ENCODE measurements at regions not wholly inside any gene's neighbourhood (a gene's known extent, or its start where the extent isn't known, plus 50 kb on each side); places are given as distances from the start of the nearest gene placed in this dataset.
"Not testable (repeated sequence)": the region's sequence is repeated elsewhere in the genome, so short reads cannot be mapped to it uniquely, and the experiment has no call there.

DNA sequence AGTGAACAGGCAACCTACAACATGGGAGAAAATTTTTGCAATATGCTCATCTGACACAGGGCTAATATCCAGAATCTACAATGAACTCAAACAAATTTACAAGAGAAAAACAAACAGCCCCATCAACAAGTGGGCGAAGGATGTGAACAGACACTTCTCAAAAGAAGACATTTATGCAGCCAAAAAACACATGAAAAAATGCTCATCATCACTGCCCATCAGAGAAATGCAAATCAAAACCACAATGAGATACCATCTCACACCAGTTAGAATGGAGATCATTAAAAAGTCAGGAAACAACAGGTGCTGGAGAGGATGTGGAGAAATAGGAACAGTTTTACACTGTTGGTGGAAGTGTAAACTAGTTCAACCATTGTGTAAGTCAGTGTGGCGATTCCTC, 76.7 kb upstream of the NMU start:
- TF ChIP-seq, protein P1, sequence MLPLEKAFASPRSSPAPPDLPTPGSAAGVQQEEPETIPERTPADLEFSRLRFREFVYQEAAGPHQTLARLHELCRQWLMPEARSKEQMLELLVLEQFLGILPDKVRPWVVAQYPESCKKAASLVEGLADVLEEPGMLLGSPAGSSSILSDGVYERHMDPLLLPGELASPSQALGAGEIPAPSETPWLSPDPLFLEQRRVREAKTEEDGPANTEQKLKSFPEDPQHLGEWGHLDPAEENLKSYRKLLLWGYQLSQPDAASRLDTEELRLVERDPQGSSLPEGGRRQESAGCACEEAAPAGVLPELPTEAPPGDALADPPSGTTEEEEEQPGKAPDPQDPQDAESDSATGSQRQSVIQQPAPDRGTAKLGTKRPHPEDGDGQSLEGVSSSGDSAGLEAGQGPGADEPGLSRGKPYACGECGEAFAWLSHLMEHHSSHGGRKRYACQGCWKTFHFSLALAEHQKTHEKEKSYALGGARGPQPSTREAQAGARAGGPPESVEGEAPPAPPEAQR (CRISPR knock-in tag; IDR thresholded peaks at IDR 0.05) = not testable (repeated sequence)
- TF ChIP-seq, protein P2, sequence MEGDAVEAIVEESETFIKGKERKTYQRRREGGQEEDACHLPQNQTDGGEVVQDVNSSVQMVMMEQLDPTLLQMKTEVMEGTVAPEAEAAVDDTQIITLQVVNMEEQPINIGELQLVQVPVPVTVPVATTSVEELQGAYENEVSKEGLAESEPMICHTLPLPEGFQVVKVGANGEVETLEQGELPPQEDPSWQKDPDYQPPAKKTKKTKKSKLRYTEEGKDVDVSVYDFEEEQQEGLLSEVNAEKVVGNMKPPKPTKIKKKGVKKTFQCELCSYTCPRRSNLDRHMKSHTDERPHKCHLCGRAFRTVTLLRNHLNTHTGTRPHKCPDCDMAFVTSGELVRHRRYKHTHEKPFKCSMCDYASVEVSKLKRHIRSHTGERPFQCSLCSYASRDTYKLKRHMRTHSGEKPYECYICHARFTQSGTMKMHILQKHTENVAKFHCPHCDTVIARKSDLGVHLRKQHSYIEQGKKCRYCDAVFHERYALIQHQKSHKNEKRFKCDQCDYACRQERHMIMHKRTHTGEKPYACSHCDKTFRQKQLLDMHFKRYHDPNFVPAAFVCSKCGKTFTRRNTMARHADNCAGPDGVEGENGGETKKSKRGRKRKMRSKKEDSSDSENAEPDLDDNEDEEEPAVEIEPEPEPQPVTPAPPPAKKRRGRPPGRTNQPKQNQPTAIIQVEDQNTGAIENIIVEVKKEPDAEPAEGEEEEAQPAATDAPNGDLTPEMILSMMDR (IDR thresholded peaks at IDR 0.05) = not testable (repeated sequence)
- TF ChIP-seq, protein P3, sequence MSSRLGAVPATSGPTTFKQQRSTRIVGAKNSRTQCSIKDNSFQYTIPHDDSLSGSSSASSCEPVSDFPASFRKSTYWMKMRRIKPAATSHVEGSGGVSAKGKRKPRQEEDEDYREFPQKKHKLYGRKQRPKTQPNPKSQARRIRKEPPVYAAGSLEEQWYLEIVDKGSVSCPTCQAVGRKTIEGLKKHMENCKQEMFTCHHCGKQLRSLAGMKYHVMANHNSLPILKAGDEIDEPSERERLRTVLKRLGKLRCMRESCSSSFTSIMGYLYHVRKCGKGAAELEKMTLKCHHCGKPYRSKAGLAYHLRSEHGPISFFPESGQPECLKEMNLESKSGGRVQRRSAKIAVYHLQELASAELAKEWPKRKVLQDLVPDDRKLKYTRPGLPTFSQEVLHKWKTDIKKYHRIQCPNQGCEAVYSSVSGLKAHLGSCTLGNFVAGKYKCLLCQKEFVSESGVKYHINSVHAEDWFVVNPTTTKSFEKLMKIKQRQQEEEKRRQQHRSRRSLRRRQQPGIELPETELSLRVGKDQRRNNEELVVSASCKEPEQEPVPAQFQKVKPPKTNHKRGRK (CRISPR knock-in tag; IDR thresholded peaks at IDR 0.05; ENCODE audit: borderline replicate concordance) = not testable (repeated sequence)
- TF ChIP-seq, protein P4, sequence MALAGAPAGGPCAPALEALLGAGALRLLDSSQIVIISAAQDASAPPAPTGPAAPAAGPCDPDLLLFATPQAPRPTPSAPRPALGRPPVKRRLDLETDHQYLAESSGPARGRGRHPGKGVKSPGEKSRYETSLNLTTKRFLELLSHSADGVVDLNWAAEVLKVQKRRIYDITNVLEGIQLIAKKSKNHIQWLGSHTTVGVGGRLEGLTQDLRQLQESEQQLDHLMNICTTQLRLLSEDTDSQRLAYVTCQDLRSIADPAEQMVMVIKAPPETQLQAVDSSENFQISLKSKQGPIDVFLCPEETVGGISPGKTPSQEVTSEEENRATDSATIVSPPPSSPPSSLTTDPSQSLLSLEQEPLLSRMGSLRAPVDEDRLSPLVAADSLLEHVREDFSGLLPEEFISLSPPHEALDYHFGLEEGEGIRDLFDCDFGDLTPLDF (CRISPR knock-in tag; IDR thresholded peaks at IDR 0.05) = not testable (repeated sequence)
- TF ChIP-seq, protein P5, sequence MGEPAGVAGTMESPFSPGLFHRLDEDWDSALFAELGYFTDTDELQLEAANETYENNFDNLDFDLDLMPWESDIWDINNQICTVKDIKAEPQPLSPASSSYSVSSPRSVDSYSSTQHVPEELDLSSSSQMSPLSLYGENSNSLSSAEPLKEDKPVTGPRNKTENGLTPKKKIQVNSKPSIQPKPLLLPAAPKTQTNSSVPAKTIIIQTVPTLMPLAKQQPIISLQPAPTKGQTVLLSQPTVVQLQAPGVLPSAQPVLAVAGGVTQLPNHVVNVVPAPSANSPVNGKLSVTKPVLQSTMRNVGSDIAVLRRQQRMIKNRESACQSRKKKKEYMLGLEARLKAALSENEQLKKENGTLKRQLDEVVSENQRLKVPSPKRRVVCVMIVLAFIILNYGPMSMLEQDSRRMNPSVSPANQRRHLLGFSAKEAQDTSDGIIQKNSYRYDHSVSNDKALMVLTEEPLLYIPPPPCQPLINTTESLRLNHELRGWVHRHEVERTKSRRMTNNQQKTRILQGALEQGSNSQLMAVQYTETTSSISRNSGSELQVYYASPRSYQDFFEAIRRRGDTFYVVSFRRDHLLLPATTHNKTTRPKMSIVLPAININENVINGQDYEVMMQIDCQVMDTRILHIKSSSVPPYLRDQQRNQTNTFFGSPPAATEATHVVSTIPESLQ (CRISPR knock-in tag; IDR thresholded peaks at IDR 0.05) = not testable (repeated sequence)
- not testable (repeated sequence) for TF ChIP-seq ZBTB21 (CRISPR knock-in tag; IDR thresholded peaks at IDR 0.05; ENCODE audit: borderline replicate concordance); JUN (CRISPR knock-in tag; IDR thresholded peaks at IDR 0.05); NR2C2 (CRISPR knock-in tag; IDR thresholded peaks at IDR 0.05)
- TF ChIP-seq, protein P6, sequence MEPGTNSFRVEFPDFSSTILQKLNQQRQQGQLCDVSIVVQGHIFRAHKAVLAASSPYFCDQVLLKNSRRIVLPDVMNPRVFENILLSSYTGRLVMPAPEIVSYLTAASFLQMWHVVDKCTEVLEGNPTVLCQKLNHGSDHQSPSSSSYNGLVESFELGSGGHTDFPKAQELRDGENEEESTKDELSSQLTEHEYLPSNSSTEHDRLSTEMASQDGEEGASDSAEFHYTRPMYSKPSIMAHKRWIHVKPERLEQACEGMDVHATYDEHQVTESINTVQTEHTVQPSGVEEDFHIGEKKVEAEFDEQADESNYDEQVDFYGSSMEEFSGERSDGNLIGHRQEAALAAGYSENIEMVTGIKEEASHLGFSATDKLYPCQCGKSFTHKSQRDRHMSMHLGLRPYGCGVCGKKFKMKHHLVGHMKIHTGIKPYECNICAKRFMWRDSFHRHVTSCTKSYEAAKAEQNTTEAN (CRISPR knock-in tag; IDR thresholded peaks at IDR 0.05) = not testable (repeated sequence)
- TF ChIP-seq, protein P7, sequence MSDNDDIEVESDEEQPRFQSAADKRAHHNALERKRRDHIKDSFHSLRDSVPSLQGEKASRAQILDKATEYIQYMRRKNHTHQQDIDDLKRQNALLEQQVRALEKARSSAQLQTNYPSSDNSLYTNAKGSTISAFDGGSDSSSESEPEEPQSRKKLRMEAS (CRISPR knock-in tag; IDR thresholded peaks at IDR 0.05) = not testable (repeated sequence)

Data from WTC11 (cell line).